C4-2B (cell line): ENCODE measurements at regions not wholly inside any gene's neighbourhood (a gene's known extent, or its start where the extent isn't known, plus 50 kb on each side); places are given as distances from the start of the nearest gene placed in this dataset.

ENCODE experiments used
- H3K27ac ChIP-seq: fragments of 450-650 bp; 2 replicates; pipeline ENCODE4 v1.5.1; 2017
- ZFX ChIP-seq: fragments of 450-650 bp; IDR thresholded peaks from 2 replicates; pipeline ENCODE4 v1.6.1; 2017
- TF ChIP-seq, protein P1 (sequence below): fragments of 450-650 bp; conservative IDR thresholded peaks from 2 replicates; pipeline ENCODE4 v1.5.1; 2017; ENCODE audit warnings: mild to moderate bottlenecking

DNA sequence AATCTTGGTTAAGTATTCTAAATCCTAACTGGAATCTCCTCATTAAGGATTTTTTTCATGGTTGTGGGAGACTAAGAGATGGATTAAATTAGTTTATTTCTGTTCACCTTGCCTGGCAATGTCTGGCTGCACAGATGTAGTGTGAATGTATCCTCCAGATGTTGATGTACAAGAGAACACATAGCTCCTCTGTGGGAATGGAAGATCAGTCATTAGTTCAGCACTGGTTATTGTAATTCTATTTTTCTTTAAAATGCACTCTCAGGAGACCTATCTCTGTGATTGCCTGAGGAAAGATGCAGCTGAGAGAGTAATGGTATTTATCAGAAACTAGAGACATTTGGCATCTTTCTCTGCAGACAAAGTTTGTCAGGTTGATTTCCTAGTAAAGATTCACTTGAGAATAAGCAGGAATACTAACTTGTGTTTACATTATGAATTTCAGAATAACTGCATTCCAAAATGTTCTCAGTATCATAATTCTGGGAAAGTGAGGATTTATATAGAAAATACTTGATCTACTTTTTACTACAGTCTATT lies 178.6 kb downstream of the GIPC2 start:
- H3K27ac ChIP-seq = no peak overlapping the region
- TF ChIP-seq, protein P1, sequence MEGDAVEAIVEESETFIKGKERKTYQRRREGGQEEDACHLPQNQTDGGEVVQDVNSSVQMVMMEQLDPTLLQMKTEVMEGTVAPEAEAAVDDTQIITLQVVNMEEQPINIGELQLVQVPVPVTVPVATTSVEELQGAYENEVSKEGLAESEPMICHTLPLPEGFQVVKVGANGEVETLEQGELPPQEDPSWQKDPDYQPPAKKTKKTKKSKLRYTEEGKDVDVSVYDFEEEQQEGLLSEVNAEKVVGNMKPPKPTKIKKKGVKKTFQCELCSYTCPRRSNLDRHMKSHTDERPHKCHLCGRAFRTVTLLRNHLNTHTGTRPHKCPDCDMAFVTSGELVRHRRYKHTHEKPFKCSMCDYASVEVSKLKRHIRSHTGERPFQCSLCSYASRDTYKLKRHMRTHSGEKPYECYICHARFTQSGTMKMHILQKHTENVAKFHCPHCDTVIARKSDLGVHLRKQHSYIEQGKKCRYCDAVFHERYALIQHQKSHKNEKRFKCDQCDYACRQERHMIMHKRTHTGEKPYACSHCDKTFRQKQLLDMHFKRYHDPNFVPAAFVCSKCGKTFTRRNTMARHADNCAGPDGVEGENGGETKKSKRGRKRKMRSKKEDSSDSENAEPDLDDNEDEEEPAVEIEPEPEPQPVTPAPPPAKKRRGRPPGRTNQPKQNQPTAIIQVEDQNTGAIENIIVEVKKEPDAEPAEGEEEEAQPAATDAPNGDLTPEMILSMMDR = no peak
- no peak for TF ChIP-seq ZFX

DNA sequence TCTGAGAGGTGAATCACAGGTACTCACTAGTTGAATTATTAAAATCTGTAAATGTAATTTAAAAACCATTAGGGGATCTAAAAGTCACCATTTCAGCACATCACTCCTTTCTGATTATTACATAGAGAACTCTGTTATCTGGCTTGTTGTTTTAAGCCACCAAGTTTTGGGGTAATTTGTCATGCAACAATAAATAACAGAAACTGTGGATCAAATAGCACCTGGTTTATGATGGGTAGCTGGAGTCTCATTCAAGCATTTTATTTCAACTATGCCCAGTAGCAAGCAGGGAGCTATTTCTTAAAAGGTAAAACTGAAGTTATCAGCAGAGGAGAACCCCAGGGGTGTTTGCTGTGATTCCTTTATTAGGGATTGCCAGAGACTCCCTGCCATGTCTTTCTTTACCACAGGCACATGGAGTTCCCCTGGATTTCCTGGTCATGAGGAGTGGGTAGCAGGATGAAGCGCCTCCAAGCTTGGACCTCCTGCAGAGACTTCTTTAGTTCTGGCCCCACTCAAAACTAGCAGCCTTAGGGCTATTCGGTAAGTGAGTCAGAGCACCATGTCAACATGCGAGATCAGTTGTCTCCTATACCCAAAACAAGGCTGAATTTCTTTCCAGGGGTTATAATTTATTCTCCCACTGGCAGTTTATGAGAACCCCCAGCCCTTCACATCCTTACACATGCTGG lies 179.2 kb downstream of the GIPC2 start:
- no peak for TF ChIP-seq ZFX
- TF ChIP-seq, protein P1 = no peak

DNA sequence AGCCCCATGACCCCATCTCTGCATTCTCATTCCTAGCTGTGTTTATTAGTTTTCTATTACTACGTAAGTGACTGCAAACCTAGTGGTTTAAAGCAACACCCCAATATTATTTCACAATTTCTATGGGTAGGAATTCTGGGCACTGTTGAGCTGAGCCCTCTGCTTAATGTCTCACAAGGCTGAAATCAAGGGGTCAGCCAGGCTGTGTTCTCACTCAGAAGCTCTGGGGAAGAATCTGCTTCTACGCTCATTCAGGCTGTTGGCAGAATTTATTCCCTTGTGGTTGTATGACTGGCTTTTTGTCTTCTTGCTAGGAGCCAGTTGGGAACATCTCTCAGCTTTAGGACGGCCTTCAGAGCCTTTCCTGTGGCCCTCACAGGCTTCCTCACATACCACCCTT lies 181.0 kb downstream of the GIPC2 start:
- TF ChIP-seq ZFX = no peak
- H3K27ac ChIP-seq = no peak overlapping the region

More for the DNA sequence above, 179.2 kb downstream of the GIPC2 start:
- peak overlapping the region; percentile 26; the same call in 1 of the 2 replicates for H3K27ac ChIP-seq

DNA sequence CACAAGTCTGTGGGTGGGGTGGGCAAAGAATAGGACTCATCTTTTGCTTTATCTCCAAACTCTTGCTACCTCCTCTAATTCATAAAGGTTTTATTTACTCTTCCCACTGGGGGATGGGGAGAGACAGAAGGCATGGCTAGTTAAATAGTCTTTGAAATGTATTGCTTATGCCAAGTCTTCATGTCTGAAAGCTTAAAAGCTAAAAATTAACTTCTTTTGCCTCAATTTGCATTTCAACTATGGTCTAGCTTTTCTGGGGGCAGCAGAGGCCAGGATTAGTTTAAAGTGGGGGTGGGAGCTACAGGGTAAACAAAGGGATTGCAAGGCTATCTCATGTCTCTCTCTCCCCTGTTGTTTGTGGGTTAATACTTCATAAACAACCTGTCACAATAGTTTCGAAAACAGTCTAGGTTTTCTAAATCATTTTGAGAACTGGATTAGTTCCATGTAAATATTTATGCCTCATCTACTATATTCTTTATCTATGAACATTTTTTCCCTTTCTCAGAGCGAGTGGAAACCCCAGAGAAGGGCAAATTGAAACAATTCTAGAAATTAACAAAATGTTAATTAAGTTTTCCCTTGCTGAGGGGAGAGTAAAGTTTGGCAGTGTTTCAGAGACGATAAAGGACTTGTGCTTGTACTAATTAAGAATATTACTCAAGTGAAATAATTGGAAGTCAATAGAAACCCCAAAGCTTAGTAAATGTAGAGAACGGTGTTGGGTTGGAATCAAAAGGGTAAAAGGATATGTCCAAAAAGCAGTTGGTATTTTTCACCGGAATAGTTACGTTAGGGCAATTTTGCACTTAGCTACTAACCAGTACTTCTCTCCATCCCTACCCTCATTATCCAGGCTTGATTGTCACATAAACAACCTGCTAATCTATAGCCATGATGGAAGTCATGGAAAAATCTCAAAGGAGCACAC lies 182.2 kb downstream of the GIPC2 start:
- no peak for TF ChIP-seq ZFX
- TF ChIP-seq, protein P1 = no peak
- no peak overlapping the region for H3K27ac ChIP-seq

DNA sequence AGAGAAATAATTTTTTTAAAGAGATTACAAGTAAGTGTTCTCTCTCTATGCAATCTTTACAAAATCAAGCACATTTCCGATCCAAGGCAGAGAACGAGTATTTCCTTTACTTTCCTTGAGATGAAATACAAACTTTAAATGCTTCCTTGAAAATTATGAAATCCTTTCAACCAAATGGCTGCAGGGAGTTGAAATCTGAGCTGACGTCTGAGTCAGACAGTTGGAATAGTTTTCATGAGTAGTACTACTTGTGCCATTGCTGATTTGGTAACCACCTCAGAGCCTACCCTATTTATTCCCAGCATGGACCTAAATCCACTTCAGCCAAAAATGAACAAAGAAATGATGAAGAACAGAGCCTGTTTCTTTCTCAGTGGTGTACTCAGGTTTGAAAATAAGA lies 183.6 kb downstream of the GIPC2 start:
- TF ChIP-seq ZFX = no peak
- TF ChIP-seq, protein P1 = no peak
- H3K27ac ChIP-seq = no peak overlapping the region

DNA sequence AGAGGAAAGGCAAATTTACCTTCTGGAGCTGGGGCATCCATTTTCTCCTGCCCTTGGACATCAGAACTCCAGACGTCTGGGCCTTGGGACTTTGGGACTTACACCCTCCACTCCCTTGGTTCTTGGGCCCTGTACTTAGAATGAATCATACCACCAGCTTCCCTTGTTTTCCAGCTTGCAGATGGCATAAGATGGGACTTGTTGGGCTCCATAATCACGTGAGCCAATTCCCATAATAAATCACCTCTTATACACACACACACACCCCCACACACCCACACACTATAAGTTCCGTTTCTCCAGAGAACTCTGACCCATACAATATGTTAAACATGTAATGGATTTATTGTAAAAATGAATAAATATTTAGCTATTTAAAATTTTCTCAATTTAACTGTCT lies 185.7 kb downstream of the GIPC2 start:
- TF ChIP-seq, protein P1 = no peak
- TF ChIP-seq ZFX = no peak
- no peak overlapping the region for H3K27ac ChIP-seq

DNA sequence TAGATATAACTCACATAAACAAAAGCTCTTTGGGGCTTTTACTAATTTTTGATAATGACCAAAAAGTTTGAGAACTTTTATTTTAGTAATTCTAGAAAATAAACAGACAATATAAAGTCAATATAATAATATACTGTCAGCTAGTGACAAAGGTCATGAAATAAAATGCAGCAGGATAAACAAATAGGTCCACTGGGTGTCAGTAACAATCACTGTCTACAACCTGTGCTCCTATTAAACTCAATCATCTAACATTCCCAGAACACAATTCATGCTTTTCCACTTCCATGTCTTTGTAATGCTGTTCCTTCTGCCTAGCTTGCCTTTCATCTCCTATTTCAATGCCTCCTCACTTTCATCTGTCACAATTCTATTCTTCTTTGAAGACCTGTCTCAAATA lies 186.1 kb downstream of the GIPC2 start:
- H3K27ac ChIP-seq = no peak overlapping the region
- TF ChIP-seq, protein P1 = 0 out of 2 replicates have a peak, but pooled peaks have one; percentile 19
- no peak for TF ChIP-seq ZFX
